ENCODE measurements at regions not wholly inside any gene's neighbourhood (a gene's known extent, or its start where the extent isn't known, plus 50 kb on each side); places are given as distances from the start of the nearest gene placed in this dataset.
"Not testable (repeated sequence)": the region's sequence is repeated elsewhere in the genome, so short reads cannot be mapped to it uniquely, and the experiment has no call there.

DNA sequence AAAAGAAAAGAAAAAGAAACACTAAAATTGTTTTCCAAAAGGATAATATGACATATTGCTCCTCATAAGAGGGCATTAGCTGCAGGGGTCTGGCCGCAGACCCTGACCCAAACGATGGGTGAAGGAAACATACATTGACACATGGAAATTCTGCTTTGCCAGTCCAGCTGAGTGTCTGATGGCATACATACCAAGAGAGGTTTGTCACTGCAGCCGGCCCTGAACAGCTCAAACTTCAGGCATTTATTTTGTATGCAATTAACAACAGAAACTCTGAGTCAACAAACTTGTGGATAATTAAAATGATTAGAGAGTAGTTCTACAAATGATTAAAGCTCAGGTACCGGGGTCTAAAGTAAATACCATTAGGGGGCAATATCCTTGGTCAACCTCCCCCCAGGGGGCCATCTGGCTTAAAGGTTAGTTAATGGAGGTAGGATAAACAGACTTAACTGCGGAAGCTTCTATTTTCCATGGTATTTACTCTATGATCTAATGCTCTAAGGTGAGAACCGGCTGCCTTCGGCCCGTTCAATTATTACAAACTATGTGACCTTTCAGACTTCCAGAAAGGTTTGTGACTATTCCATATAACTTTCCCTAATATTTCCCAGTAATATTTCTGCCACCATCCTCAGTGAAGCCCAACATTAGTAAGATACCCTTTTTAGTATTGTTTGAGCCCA is 1550.7 kb downstream of the CDY2B start:
- TF ChIP-seq, protein P1, sequence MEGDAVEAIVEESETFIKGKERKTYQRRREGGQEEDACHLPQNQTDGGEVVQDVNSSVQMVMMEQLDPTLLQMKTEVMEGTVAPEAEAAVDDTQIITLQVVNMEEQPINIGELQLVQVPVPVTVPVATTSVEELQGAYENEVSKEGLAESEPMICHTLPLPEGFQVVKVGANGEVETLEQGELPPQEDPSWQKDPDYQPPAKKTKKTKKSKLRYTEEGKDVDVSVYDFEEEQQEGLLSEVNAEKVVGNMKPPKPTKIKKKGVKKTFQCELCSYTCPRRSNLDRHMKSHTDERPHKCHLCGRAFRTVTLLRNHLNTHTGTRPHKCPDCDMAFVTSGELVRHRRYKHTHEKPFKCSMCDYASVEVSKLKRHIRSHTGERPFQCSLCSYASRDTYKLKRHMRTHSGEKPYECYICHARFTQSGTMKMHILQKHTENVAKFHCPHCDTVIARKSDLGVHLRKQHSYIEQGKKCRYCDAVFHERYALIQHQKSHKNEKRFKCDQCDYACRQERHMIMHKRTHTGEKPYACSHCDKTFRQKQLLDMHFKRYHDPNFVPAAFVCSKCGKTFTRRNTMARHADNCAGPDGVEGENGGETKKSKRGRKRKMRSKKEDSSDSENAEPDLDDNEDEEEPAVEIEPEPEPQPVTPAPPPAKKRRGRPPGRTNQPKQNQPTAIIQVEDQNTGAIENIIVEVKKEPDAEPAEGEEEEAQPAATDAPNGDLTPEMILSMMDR (IDR thresholded peaks at IDR 0.05), result not testable (repeated sequence)
- TF ChIP-seq POLR2A (IDR thresholded peaks at IDR 0.05), result not testable (repeated sequence)

Data from right lobe of liver (tissue), 4 donors.